AG04449 (cell line): ENCODE measurements at regions not wholly inside any gene's neighbourhood (a gene's known extent, or its start where the extent isn't known, plus 50 kb on each side); places are given as distances from the start of the nearest gene placed in this dataset.
"Not testable (repeated sequence)": the region's sequence is repeated elsewhere in the genome, so short reads cannot be mapped to it uniquely, and the experiment has no call there.

Experiments used
- CTCF ChIA-PET: fragments of 350-600 bp; formaldehyde crosslinking; extraction: SDS; loops from one replicate; lab custom pipeline; 2021; ENCODE audit warnings: antibody characterized with exemption; lab: Yijun Ruan, JAX
- POLR2A ChIA-PET: fragments of 400-600, 350-600 bp; formaldehyde crosslinking; extraction: SDS; loops from one replicate; lab custom pipeline; 2020; ENCODE audit warnings: antibody characterized with exemption, inconsistent platforms; lab: Yijun Ruan, JAX
- DNase-seq: peaks from one replicate; pipeline ENCODE4 v3.0.0-alpha.2; 2010; ENCODE audit warnings: low read depth, low spot score
- H3K4me3 ChIP-seq: 2 replicates; pipeline ENCODE4 v1.5.1; 2011; ENCODE audit warnings: low read depth, mild to moderate bottlenecking, control low read depth, low read length
- TF ChIP-seq, protein P1 (sequence below): IDR thresholded peaks from one replicate; pipeline ENCODE4 v1.5.1; 2011; ENCODE audit warnings: mild to moderate bottlenecking, moderate library complexity, low read length, control low read depth, inconsistent platforms; ENCODE audit not compliant: insufficient read depth; ENCODE audit errors: missing control alignments

- CTCF ChIA-PET: interaction anchor here (1.0 to 1.2 kb wide), 2 partner anchors 339 to 893 kb away, joined by 3 read pairs; no protein-coding TSS in a partner anchor
- DNase-seq: no peak
- POLR2A ChIA-PET: no interaction called here
- no peak overlapping the region for H3K4me3 ChIP-seq
- TF ChIP-seq, protein P1, sequence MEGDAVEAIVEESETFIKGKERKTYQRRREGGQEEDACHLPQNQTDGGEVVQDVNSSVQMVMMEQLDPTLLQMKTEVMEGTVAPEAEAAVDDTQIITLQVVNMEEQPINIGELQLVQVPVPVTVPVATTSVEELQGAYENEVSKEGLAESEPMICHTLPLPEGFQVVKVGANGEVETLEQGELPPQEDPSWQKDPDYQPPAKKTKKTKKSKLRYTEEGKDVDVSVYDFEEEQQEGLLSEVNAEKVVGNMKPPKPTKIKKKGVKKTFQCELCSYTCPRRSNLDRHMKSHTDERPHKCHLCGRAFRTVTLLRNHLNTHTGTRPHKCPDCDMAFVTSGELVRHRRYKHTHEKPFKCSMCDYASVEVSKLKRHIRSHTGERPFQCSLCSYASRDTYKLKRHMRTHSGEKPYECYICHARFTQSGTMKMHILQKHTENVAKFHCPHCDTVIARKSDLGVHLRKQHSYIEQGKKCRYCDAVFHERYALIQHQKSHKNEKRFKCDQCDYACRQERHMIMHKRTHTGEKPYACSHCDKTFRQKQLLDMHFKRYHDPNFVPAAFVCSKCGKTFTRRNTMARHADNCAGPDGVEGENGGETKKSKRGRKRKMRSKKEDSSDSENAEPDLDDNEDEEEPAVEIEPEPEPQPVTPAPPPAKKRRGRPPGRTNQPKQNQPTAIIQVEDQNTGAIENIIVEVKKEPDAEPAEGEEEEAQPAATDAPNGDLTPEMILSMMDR: no peak
Measured at GRCh38 chr3:71926616-71927015, 141.7 kb upstream of the PROK2 start.

DNA sequence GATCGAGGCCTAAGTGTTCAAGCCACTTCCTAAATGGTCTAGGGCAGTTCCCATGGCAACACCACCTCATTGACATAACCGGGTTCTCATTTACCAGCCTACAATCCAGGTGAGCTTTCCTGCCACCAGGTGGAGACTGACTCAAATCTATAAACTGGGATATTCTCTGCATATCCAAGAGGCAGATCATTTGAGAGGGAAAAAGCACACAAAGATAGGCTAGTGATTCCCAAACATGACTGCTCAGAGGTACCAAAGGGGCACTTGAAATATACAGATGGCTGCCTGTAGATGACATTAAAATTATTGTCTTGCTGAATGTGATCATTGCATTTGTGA, 141.3 kb upstream of the PROK2 start:
- no peak for DNase-seq
- H3K4me3 ChIP-seq: no peak overlapping the region
- ChIA-PET POLR2A (no interaction called here), CTCF (interaction anchor here (1.0 to 1.2 kb wide), 2 partner anchors 339 to 893 kb away, joined by 3 read pairs; no protein-coding TSS in a partner anchor)
- TF ChIP-seq, protein P1: peak; percentile 8

- CTCF ChIA-PET: interaction anchor here (1.0 to 1.2 kb wide), 2 partner anchors 340 to 894 kb away, joined by 3 read pairs; no protein-coding TSS in a partner anchor
- POLR2A ChIA-PET, H3K4me3 ChIP-seq, DNase-seq: not testable (repeated sequence)
Measured at GRCh38 chr3:71925511-71926261, 140.7 kb upstream of the PROK2 start.

DNA sequence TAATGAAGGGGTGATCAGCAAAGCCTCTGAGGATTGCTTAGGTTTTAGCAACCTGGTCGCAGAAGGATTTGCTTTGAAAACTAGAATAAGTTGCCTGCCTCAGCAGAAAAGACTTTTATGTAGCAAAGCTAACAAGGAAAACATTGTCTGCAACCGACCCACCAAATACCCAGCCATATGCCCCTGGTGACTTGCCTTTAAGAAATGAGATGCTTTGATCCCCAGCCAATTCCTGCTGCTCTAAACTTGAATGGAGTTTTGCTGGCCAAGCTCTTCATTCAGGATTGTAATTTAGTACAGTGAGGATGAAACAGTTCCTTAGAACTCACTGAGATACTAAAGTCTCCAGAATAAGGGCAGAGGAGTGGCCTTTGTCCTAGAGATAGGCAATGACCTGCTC, 139.8 kb upstream of the PROK2 start:
- CTCF ChIA-PET: no interaction called here
- H3K4me3 ChIP-seq: no peak overlapping the region
- TF ChIP-seq, protein P1: no peak
- no peak for DNase-seq
- POLR2A ChIA-PET: no interaction called here

DNA sequence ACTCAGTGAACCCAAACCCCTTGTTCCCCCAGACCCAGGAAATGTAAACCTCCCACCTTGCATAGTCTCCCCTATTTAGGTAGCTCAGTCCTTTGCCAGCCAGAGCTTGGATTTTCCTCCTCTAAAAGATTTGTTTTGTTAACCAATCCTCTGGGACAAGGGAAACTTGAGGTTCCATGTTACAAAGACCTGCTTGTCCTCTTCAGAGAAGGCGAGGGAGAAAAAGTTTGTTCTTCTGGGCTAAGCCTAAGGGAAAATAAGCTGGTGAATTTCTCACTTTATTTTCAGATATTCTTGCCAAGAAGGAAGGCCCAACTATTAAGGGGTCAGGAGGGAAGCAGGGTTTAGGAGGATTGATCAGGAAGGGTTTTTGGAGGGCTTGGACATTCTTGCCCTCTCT, 136.1 kb upstream of the PROK2 start:
- no peak for DNase-seq
- TF ChIP-seq, protein P1: no peak
- H3K4me3 ChIP-seq: no peak overlapping the region
- ChIA-PET CTCF (no interaction called here), POLR2A (no interaction called here)

DNA sequence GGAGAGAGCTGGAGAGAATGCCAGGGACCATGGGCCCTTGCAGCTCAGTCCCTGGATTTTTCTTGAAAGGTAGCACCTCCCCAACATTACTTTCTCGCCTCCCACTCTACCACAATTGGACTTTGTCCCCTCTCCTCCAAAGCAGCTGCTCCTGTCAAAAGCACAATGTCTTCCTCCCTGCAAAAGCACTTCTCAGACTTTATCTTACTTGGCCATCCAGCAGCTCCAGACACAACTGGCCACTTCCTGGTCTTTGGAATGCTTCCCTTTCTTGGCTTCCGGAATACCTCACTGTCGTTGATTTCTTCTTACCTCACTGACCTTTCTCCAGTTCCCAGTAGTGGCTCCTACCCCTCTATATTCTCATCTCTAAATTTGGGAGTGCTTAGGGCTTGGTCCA, 134.6 kb upstream of the PROK2 start:
- TF ChIP-seq, protein P1: no peak
- ChIA-PET POLR2A (no interaction called here), CTCF (no interaction called here)
- no peak overlapping the region for H3K4me3 ChIP-seq
- DNase-seq: no peak

DNA sequence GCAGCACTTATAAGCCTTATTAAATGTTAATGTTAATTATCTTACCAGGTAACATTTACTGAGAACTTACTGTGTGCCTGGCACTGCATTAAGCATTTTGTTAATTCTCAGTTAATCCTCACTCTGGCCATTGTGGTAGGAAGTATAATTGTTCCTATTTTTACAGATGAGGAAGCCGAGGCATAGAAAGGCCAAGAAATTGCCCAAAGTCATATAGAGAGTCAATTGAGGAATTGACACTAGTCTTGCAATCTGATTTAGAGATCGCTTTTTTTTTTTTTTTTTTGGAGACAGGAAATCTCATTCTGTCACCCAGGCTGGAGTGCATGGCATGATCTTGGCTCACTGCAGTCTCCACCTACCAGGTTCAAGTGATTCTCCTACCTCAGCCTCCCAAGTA, 132.6 kb upstream of the PROK2 start:
- no peak for DNase-seq
- POLR2A ChIA-PET: no interaction called here
- TF ChIP-seq, protein P1: no peak
- H3K4me3 ChIP-seq: no peak overlapping the region
- CTCF ChIA-PET: no interaction called here
